HG03442 (cell line): ENCODE measurements at regions not wholly inside any gene's neighbourhood (a gene's known extent, or its start where the extent isn't known, plus 50 kb on each side); places are given as distances from the start of the nearest gene placed in this dataset.

Experiments used
- ATAC-seq: cut with Tn5 transposase; IDR thresholded peaks from one replicate; pipeline ENCODE4 v1.9.1; 2021; ENCODE audit warnings: mild to moderate bottlenecking, moderate library complexity; ENCODE audit not compliant: unreplicated experiment

DNA sequence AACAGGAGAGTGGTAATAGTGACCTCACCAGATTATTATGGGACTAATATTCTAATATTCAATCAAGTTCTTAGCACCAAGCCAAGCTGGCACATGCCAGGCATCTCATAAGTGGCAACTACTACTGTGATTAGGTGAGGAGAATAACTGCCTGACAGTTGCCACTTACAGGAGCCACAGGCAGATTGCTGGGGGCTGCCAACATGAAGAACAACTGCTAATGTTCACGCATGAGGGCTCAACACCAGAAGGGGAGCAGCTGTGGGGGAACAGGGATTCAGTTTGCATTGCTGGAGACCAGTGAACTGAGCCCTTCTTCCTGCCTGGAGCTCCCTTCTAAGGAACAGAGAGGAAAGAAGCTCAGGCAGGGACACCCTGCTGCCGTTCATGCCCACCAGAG lies 504.5 kb downstream of the FOXO1 start:
- no peak for ATAC-seq

DNA sequence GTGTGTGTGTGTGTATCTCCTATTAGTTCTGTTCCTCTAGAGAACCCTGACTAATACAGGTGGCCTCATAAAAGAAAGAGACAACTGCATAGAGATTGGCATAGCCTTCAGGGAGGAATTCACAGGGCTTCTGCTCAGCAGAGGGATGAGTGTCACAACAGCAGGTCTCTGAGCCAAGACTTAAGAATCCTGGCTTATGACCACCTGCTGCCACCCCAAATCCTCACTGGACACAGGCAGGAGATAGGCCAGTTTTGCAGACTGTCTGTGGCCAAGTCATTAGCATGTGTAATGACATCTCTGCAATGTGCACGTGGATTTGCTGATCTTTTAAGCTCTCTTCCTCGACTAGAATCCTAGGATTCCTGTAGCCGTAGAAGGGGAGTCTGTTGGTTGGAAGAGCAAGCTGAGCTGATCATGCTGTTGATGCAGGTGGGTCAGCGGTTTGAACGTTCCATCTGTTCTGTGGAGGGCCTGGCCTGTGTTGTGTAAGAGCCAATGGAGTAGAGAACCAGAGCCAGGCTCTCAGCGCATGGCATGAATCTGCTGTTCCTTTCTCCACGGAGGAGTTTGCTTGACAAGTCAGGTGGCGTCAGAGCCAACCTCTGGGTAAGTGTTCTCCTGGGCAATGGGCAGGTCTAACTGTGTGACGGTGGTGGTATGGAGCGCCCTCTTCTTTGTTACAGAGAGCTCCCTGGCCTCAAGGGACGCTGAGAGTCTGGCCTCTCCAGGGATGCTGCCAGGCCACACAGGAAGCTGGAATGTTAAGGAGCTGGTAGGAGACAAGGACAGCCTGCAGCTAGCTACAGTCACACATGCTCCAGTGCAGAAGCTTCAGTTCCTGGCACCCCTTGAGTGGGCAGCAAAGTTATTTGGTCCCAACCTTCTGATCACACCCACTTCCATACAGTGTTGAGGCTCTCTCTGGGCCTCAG lies 503.1 kb downstream of the FOXO1 start:
- no peak for ATAC-seq

DNA sequence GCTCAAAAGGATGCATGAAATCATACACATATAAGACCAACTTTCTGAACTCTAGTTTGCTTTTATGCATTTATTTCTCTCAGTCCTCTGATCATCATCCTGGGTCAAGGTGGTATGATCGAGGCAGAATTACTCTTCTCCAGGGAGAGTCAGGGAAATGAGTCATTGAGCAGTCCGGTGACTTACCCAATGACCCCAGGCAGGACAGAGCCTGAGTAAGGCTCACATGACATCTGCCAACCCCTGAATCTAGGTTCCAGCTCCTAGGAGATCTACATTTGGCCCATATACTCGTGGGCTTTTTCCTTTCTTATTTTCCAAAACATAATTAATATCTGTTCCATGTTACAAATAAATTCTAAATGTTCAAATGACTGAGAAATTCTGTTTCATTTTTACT lies 502.3 kb downstream of the FOXO1 start:
- ATAC-seq = no peak

DNA sequence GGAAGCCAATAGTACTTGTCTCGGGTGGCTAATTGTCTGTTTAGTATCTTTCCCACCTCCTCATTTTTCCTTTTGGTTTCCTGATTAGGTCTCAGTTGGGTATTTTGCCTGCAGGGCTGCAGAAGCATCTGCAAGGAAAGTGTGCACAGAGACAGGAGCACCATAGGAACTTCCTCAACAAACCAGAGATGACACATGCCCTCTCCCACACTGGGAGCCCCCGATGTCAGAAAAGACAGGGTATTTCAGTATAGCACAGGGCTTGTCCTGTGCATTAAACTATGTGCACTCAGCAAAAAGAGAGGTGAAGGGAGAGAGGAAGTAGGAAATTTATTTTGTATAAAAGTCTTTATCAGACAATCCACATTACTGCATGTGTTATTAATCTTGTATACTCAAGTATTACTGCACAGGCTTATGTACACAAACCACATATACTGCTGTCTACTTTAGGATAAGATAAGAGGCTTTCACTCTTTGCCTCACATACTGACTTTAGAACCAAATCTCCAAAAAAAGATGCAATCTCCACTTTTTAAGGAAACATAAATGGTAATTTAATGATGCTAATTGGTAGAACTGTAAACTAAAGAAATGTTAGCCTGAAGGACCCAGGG lies 501.0 kb downstream of the FOXO1 start:
- ATAC-seq = no peak

DNA sequence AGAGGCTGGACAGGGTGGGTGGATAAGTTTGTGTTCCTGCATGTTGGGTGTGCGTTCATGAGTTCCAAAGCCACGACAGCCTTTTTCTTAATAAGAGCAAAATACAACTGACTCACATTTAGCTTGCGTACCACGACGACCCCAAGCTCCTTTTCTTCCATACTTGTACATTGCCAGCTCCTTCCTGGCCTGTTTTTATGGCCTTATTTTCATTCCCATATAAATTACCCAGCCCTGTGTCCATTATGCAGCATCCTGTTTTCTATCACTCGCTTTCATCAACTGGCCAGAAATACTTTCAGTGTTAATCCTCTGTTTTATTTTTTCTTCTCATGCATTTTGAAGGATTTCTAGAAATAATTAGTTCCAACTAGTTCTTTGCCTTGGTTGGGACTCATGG lies 499.1 kb downstream of the FOXO1 start:
- no peak for ATAC-seq

DNA sequence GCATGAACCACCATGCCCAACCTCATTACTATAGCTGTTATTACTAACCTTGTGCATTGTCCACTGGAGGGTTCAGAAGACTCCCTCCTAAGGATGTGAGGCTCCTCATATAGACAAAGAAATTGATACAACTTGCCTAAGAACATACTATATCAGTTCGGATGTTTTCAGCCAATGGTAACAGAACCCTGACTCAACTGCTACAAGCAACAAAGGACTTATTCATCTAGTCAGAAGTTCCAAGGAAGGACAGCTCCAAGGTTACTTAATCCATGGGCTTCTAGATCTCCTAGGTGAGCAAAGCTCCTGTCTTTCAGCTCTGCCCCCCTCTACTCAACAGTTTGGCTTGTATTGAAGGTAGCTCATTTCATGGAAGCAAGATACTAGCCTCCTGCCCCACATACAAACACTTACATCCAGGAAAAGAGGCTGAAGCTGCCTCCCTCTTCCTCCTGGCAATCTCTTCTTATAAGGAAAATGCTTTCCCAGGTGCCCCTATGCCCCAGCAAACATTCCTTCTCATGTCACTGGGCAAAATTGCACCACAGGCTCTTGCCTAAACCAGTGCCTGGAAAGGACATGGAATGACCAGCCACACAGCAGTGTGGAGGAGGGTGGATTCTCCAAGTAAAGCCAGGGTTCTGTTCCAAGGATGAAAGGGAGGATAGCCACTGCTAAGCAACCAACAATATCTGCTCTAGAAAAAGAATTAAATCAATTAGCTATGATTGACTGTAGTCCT lies 497.8 kb downstream of the FOXO1 start:
- ATAC-seq = no peak

DNA sequence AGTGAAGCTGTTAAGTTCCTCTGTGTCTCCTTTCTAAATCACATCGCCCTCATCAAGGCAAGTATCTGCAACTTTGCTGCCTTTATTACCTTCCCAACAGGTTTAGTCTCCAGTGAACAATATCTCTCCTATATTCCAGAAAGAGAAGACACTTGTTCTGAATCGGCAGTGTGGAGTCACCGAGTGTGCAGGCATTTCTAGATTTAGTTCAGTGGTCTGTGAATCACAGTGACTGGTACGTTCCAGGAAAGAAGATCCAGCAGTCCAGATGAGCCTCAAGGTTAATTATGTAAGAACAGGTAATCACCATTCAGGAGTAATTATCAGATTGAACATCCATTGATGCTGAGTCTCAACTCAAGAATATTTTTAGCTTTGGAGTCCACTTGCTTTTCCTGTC lies 497.0 kb downstream of the FOXO1 start:
- no peak for ATAC-seq

DNA sequence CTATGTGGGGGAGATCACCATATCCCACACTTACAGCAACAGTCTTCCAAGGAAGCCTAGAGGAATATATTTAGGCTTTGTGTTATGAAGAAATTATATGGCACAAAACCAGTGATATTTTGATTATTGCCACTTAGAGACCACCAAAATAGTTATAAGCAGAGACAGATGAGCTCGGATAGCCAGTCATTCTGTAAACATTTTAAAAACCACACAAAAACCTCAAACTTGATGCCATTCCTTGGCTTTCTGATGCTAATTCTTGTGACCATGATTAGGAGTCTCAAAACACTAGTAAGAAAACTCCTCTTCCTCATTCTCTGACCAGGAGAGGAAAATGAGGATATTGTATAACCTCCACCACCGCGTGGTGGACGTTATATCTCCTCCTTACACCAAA lies 496.4 kb downstream of the FOXO1 start:
- no peak for ATAC-seq

DNA sequence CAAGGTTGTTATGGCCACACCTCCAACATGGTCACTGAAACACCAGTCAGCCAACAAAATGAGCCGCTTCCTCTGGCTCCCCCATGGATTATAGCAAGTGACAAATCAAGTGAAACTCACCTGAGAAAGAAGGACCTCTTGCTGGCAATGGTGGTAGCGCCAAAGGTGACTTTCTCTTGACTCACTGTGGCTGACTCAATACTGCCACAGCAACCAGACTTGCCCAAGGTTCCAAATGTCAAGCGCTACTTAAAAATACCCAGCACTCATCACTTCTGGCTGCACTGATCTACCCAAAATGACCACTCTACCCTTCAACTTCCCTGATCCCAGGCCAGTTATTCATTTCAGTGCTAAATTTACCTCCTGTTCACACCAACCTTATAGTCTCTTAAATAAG lies 495.5 kb downstream of the FOXO1 start:
- ATAC-seq = no peak

DNA sequence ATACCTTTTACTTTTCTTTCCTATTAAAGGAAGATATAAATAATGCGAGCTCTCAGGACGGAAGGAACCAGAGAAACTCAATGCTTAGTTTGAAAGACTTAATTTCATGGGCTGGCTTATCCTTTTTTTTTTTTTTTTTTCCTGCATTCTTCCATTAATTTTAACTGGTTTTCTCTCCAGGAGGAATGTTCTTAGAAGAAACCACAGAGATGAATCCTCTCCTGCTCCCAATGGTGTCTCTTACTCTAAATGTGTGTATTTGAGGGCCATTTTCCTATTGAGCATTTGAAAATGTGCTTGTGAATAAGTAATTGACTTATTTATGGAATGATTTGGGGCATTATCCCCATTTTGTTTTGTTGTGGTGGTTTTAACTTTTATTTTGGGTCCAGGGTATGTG lies 494.9 kb downstream of the FOXO1 start:
- ATAC-seq = no peak

DNA sequence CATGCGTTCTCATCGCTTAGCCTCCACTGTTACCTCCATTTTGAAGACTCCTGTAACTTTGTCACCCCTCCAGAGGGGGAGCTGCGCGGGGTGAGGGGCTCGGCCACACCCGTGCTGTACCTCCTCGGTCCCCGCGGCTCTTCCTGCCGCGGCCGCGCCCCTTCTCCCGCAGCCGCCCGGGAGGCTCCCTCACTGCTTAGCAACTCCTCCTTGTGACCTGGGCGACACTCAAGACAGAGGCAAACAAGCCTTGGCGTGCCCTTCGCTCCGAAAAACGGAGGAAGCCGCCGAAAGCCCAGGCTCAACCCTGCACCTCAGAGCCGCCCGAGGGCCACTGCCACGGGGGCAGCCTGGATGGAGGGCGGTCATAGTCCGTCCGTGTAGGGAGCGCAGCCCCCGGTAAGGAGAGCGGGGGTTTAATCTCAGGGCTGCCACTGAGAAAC lies 494.3 kb downstream of the FOXO1 start:
- no peak for ATAC-seq

DNA sequence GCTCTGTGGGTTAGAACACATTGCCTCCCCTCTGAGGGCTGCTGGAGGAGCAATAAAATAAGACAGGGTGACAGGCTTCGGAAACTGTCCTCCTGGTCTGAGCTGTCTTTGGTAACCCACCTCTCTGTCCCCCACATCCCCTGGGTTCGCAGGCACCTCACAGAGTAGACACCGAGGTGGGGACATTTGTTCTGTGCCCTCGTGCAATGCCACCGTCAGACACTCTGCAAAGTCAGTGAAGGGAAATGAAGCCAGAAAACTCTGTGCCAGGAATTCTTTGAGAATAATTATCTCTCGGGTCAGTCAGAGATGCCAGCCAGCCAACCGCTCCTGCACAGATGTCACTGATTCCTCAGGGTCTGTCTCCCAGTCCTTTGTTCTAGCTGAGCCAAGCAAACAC lies 493.6 kb downstream of the FOXO1 start:
- ATAC-seq = no peak

DNA sequence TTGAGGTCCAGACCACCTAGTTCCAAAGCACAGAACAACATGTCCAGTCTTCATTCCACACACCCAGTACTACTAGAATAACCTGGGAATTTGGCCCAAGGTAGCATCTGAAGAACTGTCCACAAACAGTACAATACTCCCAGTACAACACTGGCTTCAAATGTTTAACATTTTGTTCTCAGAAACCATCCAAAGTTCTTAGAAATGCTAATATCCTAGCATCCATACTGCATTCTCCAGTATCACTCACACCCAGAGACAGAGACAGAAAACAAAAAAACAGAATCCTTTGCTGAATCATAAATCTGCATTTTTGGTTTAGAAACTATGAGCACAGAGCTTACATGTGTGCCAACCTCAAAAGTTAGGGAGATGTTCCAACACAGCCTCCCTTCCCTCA lies 490.8 kb downstream of the FOXO1 start:
- no peak for ATAC-seq

DNA sequence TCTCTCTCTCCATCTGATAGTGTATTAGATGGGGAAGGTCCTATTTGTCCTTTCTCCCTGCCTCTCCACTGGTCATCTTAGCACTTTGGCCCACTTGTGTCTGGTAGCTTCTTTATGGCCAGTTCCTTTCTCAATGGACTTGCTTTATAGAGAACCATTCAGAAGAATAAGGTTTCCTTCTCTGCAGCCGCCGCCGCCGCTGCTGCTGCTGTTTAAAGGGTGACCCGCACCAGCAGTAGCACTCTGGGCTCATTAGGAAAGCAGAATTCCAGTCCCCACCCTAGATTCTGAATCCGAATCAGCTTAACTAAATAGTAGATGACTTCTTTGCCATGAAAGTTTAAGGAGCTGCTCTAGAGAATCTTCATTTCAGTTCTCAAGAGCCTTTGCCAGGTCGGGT lies 490.2 kb downstream of the FOXO1 start:
- no peak for ATAC-seq

DNA sequence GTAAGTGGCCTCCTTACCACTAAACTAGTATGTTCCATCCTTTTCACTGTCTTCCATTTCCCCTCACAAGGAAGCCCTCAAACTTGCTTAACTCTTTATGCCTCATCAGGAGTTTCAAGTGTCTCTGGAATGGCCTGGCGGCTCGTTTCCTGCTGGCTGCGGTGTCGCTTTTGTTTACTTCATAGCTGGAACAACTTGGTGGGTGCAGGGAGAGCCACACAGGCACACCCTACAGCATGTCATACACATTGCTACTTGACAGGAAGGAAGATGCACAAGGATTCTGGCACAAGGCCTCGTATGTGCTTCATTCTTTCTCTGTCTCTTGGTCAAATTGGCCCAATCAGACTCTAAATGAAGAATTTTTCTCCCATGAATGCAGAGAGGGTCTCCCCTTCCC lies 488.3 kb downstream of the FOXO1 start:
- ATAC-seq = no peak

DNA sequence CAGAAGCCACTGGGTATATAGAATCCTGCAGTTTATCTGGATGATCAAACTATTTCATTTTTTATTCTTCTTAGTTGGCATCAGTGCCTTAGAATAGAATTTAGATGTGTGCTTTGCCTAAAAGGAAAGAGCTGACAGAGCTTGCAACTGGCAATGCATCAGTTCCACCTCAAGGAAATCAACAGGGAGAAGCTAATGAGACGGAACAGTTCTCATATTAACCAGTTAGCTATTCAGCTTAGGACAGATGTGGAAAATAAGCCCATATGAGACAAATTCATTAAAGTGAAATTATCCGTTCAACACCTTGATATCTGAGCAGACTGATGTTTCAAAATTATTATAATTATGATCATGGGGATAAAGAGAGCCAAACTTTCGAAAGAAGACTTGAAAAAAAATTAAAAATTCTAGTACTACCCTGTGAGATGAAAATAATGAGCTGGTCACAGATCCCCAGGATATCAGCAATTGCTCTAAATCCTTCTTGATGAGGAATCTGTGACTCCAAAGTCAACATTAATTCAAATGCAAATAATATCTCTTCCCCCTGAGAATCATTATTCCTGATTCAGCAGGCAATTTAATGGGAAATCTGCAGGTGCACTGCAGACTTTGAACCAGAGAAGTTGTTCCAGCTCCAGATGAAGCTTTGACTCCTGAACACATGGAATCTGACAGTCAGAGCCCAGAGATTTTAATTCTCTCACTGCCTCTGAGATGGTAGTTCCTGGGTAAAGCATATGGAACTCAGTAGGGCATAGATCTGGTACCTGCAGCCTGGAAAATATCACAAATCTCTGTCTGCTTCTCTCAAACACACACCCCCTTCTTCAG lies 486.8 kb downstream of the FOXO1 start:
- ATAC-seq = no peak

DNA sequence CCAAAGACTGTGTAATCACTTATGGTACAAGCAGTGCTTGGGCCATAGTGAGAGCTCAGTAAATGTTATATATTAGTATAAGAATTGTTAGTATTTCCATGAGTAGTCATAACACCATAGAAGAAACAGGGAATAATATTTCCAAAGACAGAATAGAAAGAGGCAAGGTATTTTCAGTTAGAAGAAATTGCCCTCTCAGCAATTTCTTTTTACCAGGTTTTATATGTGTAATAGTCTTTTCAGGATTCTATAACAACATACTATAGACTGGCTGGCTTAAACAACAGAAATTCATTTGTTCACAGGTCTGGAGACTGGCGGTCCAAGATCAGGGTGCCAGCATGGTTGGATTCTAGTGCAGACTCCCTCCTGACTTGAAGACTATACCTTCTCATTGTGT lies 485.7 kb downstream of the FOXO1 start:
- no peak for ATAC-seq

DNA sequence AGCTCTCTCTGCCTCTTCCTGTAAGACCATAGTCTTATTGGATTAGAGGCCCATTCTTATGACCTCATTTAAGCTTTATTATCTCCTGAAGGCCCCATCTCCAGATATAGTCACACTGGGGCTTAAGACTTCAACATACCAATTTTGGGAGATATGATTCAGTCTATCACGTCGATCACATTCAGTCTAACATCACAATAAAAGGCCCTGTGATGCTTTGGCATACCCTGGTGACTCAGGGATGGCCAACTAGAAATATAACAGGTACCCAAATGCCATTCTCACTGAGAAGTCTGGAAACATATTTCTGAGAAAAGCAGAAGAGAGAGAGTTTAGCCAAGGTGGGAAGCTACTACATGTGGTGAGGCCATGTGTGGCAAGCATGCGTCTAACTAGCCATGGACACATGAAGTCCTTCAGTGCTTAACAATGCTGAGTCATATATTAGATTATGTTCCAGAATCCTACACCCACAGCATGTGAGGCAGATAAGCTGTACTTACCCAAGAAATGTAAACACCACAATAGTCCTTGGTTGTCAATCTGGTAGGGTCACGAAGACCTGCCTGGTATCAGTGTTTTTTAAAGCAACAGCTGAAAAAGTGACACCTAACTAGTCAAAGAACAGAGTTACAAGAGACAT lies 485.1 kb downstream of the FOXO1 start:
- no peak for ATAC-seq

DNA sequence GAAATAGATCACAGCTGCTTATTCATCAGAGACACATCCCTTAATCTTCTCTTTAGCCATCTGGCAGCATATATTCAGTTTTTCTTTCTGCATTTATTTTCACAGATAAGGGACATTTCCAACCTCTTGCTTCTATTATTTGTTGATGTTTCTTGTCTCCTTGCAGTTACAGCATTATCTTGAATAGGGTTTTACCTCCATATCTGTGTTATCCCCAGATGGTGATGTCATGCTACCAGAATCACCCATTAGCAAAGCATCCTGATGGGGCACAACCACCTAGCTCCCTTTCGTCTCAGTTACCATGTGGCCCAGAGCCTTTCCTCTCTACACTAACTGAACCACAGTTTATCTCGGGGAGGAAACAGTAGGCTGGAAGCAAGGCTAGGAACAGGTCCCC lies 483.9 kb downstream of the FOXO1 start:
- no peak for ATAC-seq

DNA sequence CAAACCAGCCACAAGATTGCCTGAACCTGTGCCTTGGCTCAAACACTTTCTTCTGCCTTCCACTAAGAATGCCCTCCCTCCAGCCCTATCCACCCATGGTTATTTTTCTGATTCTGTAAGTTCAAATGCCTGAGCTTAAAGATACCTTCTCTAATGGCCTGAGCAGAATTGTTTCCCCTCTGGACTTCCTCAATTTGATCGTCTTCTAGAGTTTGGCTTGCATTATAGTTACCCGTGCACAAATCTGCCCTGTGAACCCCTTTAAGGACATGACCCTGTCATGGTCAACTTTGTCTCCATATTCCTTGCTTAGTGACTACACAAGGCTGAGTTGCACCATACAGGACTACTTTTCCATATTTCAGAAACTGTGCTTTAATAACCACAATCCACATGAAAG lies 481.0 kb downstream of the FOXO1 start:
- no peak for ATAC-seq
